HG03025 (cell line): ENCODE measurements at regions not wholly inside any gene's neighbourhood (a gene's known extent, or its start where the extent isn't known, plus 50 kb on each side); places are given as distances from the start of the nearest gene placed in this dataset.
"Not testable (repeated sequence)": the region's sequence is repeated elsewhere in the genome, so short reads cannot be mapped to it uniquely, and the experiment has no call there.

ENCODE experiments used
- ATAC-seq: cut with Tn5 transposase; IDR thresholded peaks from one replicate; pipeline ENCODE4 v1.9.1; 2021; ENCODE audit warnings: mild to moderate bottlenecking, moderate library complexity; ENCODE audit not compliant: unreplicated experiment, low FRiP score

GRCh38 chr9:13845460-13845859, 468.5 kb downstream of the NFIB start:
- ATAC-seq = no peak

- ATAC-seq = no peak
These were observed 472.0 kb downstream of the NFIB start for GRCh38 chr9:13841746-13842462.

GRCh38 chr9:13832446-13832845, 481.5 kb downstream of the NFIB start:
- no peak for ATAC-seq

GRCh38 chr9:13823026-13823425, 490.9 kb downstream of the NFIB start:
- ATAC-seq = no peak

- ATAC-seq = no peak
These were observed 496.1 kb downstream of the NFIB start for GRCh38 chr9:13817754-13818278.

GRCh38 chr9:13816837-13817236, 497.1 kb downstream of the NFIB start:
- ATAC-seq = no peak

- no peak for ATAC-seq
These were observed 499.1 kb downstream of the NFIB start for GRCh38 chr9:13814647-13815400.

GRCh38 chr9:13811876-13812275, 502.1 kb downstream of the NFIB start:
- ATAC-seq = no peak

- no peak for ATAC-seq
These were observed 503.4 kb downstream of the NFIB start for GRCh38 chr9:13810510-13810909.

- ATAC-seq = no peak
These were observed 504.5 kb downstream of the NFIB start for GRCh38 chr9:13809401-13809800.

GRCh38 chr9:13807118-13807517, 506.8 kb downstream of the NFIB start:
- no peak for ATAC-seq

- no peak for ATAC-seq
These were observed 507.2 kb downstream of the NFIB start for GRCh38 chr9:13806714-13807113.

- ATAC-seq = no peak
These were observed 508.4 kb downstream of the NFIB start for GRCh38 chr9:13805546-13805945.

GRCh38 chr9:13804532-13804931, 509.4 kb downstream of the NFIB start:
- ATAC-seq = no peak

GRCh38 chr9:13800776-13801175, 513.2 kb downstream of the NFIB start:
- ATAC-seq = no peak

- ATAC-seq = not testable (repeated sequence)
These were observed 516.2 kb downstream of the NFIB start for GRCh38 chr9:13797701-13798100.

GRCh38 chr9:13791816-13792215, 512.3 kb upstream of the MPDZ start:
- ATAC-seq = no peak

GRCh38 chr9:13790055-13790454, 510.6 kb upstream of the MPDZ start:
- no peak for ATAC-seq

GRCh38 chr9:13787234-13787833, 507.8 kb upstream of the MPDZ start:
- ATAC-seq = no peak

- no peak for ATAC-seq
These were observed 507.2 kb upstream of the MPDZ start for GRCh38 chr9:13786711-13787110.

GRCh38 chr9:13786131-13786530, 506.6 kb upstream of the MPDZ start:
- ATAC-seq = no peak
